HG02571 (cell line): ENCODE measurements at regions not wholly inside any gene's neighbourhood (a gene's known extent, or its start where the extent isn't known, plus 50 kb on each side); places are given as distances from the start of the nearest gene placed in this dataset.
"Not testable (repeated sequence)": the region's sequence is repeated elsewhere in the genome, so short reads cannot be mapped to it uniquely, and the experiment has no call there.

ENCODE experiments used
- ATAC-seq: cut with Tn5 transposase; IDR thresholded peaks from one replicate; pipeline ENCODE4 v1.9.1; 2021; ENCODE audit warnings: mild to moderate bottlenecking, moderate library complexity; ENCODE audit not compliant: unreplicated experiment

GRCh38 chr6:137654365-137654981 is 160.3 kb upstream of the OLIG3 start:
- no peak for ATAC-seq

- ATAC-seq = no peak
Measured at GRCh38 chr6:137655291-137655690, 161.1 kb upstream of the OLIG3 start.

DNA sequence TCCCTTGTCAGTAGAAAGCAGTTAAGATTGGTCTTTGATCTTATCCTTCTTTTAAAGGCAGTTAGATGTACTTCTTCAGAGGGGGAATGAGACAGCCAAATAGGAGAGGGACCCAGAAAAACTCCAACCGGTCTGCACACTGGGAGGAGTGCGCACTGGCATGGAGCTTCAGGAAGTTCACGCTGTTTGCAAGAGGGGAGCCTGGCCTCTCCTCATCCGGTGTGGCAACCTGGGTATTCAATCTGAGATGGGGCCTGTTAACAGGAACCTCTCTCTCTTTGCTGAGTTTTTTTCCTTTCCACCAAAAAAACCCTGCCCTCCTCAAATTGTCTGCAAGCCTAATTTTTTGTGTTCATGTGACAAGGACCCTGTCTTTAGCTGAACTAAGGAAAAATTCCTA is 162.5 kb upstream of the OLIG3 start:
- no peak for ATAC-seq

DNA sequence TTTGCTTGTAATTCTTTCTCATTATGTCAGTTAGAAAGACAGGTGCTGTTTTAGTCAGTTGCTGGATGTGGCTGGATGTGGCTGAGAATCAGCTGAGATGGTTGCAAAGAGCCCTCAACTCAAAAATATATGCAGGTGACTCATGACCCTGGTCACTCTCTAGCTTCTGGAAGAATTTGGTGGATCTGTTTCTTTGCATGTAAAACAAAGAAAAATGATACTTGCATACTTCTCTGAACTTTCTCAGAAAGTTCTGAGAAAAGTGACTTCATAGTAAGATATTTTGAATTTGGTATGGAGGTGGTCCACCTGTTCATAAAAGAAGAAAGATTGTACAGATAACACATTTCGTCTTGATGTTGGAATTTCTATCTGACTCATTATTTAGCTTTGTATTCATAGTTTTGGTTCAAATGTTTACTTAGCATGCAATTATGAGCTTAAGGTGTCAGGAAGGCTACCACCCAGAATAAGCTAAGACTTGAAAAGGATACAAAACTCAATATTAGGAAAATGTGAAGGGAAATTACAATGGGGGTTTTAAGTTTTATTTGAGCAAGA is 163.2 kb upstream of the OLIG3 start:
- ATAC-seq = no peak

- ATAC-seq = no peak
Measured at GRCh38 chr6:137658287-137658686, 164.1 kb upstream of the OLIG3 start.

DNA sequence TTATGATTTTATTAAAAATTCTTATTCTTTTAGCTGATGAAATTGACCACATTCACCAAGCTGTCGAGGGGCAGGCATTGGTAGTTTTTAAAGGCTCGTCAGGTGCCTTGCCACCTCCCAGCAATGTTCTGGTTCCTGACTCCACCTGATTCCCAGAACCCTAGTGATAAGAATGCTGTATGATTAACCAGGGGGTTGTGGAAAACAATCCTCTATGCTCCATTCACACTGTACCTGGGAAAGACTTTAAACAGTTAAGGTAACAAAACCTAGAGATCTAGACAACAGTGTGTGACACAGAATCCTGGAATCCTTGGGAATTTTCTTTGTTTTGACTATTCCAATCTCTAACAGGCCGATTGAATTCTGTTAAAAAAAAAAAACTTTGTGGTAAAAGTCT is 165.7 kb upstream of the OLIG3 start:
- ATAC-seq = no peak

- ATAC-seq = no peak
Measured at GRCh38 chr6:137660296-137660731, 166.1 kb upstream of the OLIG3 start.

- no peak for ATAC-seq
Measured at GRCh38 chr6:137661601-137662000, 167.4 kb upstream of the OLIG3 start.

GRCh38 chr6:137664183-137664582 is 170.0 kb upstream of the OLIG3 start:
- no peak for ATAC-seq

DNA sequence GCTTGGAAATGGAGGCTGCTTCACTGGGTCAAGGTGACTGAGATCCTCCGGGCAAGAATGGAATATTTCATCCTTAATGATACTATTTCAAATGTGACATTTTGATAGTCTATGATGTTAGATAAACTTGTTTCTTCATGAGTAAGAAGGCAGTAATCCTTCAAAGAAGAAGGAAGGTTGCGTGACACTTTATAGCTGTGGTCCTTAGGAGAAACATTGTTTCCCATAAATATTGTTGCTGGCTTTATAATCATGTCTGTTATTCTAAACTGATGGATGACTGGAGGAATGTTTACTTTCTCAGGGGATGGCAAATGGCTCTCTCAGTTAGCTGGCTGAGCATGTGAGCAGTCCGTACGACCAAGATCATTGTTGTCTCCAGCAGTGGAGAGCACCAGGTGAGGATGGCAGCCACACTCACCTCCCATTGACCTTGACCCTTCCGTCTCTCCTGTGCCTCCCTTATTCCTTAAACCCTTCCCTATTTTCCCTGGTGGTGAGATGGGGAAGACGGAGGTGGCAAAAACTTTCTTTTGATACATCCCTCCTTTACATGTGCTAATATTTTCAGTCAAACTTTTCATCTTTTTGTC is 171.2 kb upstream of the OLIG3 start:
- no peak for ATAC-seq

- ATAC-seq = no peak
Measured at GRCh38 chr6:137666202-137666774, 172.1 kb upstream of the OLIG3 start.

DNA sequence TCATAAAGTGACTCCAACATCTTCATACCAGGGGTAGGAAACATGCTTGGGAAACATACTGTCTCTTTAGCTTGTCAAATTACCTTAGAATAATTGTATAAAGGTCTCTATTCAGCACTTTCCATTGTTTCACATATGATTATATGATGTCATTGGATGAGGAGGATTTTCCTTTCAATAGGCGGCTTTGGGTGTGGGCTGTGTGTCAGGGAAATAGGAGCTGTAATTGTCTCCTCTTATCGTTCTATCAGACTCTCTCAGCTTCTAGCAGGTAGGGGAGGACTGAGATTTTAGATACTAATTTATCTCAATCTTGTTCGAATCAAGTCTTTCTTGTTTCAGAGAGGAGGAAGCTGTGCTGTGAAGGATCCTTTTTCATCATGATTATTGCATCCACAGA is 179.4 kb upstream of the OLIG3 start:
- ATAC-seq = no peak

- no peak for ATAC-seq
Measured at GRCh38 chr6:137676888-137677287, 182.7 kb upstream of the OLIG3 start.

DNA sequence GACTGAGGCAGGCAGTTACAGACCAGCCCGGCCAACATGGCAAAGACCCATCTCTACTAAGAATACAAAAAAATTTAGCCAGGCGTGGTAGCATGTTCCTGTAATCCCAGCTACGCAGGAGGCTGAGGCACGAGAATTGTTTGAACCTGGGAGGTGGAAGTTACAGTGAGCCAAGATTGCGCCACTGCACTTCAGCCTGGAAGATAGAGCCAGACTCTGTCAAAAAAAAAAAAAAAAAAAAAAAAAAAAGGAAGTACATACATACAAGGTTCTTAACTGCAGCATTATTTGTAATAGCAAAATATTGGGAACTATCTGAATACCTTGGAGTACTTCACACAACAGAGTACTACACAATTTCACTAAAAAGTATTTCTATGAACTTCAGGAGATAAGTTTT is 183.5 kb upstream of the OLIG3 start:
- no peak for ATAC-seq

GRCh38 chr6:137678451-137678850 is 184.3 kb upstream of the OLIG3 start:
- no peak for ATAC-seq

DNA sequence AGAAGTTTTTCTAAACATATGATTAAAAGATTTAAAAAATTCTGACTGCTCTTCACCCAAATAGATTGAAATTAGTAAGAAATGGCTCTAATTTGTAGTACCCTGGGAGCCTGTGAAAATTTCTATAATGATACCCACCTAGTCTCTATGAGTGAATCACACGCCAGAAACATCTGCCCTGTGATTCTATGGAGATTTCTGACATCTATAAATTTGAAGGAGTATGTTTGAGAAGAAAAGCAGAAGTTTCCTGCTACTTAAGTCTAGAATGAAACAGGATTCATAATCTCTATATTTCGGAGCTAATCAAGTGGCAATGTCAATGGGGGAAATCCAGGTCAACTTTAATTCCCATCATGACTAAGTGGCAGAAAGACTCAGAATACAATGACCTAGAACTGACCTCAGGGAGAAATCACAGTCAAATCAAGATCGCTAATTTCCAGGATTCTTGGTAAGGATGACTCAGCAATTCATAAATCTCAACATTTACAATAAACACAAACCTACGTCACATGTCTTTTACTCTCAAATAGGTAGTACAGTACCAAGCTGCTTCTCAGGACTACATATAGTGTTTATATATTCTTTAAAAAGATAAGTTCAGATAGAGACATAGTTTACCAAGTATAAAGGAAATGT is 186.2 kb upstream of the TNFAIP3 start:
- ATAC-seq = no peak

GRCh38 chr6:137681445-137682009 is 185.5 kb upstream of the TNFAIP3 start:
- no peak for ATAC-seq

DNA sequence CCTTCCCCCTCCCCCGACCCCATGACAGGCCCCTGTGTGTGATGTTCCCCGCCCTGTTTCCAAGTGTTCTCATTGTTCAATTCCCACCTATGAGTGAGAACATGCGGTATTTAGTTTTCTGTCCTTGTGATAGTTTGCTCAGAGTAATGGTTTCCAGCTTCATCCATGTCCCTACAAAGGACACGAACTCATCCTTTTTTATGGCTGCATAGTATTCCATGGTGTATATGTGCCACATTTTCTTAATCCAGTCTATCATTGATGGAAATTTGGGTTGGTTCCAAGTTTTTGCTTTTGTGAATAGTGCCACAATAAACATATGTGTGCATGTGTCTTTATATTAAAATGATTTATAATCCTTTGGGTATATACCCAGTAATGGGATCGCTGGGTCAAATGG is 184.4 kb upstream of the TNFAIP3 start:
- not testable (repeated sequence) for ATAC-seq

- no peak for ATAC-seq
Measured at GRCh38 chr6:137683916-137684315, 183.1 kb upstream of the TNFAIP3 start.

DNA sequence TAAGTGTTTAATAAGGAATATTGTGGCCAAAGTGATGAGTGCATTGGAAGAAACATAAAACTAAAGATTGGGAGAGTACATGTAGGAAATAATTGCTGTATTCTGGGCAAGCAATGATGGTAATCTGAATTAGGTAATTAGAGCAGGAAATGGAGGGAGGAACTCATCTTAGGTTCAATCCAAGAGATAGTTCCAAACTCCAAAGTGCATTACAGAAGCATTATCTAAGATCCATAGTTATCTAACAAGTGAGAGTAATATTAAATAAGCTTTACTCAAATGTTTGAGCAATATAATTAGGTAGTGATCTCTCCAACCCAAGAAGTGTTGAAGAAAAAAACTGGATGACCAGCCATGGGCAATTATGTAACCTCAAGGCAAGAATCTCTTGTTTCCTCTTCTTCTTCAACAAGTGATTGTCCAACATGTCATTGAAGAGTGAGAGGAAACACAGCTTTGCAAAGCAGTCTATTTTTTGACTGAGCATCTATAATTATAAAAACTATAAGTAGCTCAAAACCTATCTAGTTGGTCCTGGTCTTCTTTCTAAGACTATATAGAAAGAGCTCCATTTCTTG is 181.2 kb upstream of the TNFAIP3 start:
- no peak for ATAC-seq

- ATAC-seq = no peak
Measured at GRCh38 chr6:137687818-137688217, 179.2 kb upstream of the TNFAIP3 start.
